GM12878 (cell line): ENCODE measurements at regions not wholly inside any gene's neighbourhood (a gene's known extent, or its start where the extent isn't known, plus 50 kb on each side); places are given as distances from the start of the nearest gene placed in this dataset.

Source experiments
- ATAC-seq: fragments of 200-7000 bp; cut with Tn5 transposase; 3 replicates; pipeline ENCODE4 v1.9.1; 2020; ENCODE audit warnings: mild to moderate bottlenecking, moderate library complexity
- BruUV-seq: library from RNA; stranded (reverse); fragments of 400-500 nt; replicated peaks from 2 replicates; lab custom pipeline; 2021; lab: Mats Ljungman, UMichigan
- CTCF ChIA-PET: fragments of 300-600 bp; sonication (Branson Sonifier 250); formaldehyde crosslinking; extraction: SDS; loops from one replicate; lab custom pipeline; 2021; ENCODE audit warnings: inconsistent platforms; lab: Yijun Ruan, JAX
- POLR2A ChIA-PET: fragments of 350-600 bp; formaldehyde crosslinking; extraction: SDS; loops from one replicate; lab custom pipeline; 2021; ENCODE audit warnings: inconsistent platforms; lab: Charles Lee
- RAD21 ChIA-PET: fragments of 300-600 bp; sonication (Branson Sonifier 250); formaldehyde crosslinking; loops from one replicate; lab custom pipeline; 2023; ENCODE audit warnings: antibody characterized with exemption; ENCODE audit not compliant: unreplicated experiment; lab: Charles Lee
- SMC1A ChIA-PET: fragments of 300-600 bp; sonication (Branson Sonifier 250); formaldehyde crosslinking; loops from one replicate; lab custom pipeline; 2023; ENCODE audit not compliant: unreplicated experiment, uncharacterized antibody; lab: Charles Lee
- DNase-seq: peaks from one replicate; pipeline ENCODE4 v3.0.0-alpha.2; 2011; ENCODE audit warnings: low read depth, low spot score
- FAIRE-seq: peaks from 3 replicates; lab custom pipeline; 2011; peaks lifted over from hg19 to GRCh38; lab: Jason Lieb, UNC
- H2AFZ ChIP-seq: 2 replicates; pipeline ENCODE4 v1.6.0; 2011; ENCODE audit warnings: low read depth, low read length, control low read depth; ENCODE audit not compliant: control insufficient read depth
- H3K27ac ChIP-seq: 2 replicates; pipeline ENCODE4 v1.5.1; 2011; ENCODE audit warnings: control low read depth; ENCODE audit not compliant: control insufficient read depth, insufficient read depth
- H3K27me3 ChIP-seq, 2 experiments: replicated peaks in 1 of 2; 2 replicates each; pipeline versions ENCODE4 v1.6.0 to v1.6.1; 2011; ENCODE audit warnings: low read length in 1 of 2; ENCODE audit not compliant: control insufficient read depth in 2 of 2, insufficient read depth in 2 of 2
- H3K36me3 ChIP-seq, 2 experiments: 2 replicates each; pipeline ENCODE4 v1.5.1; 2011; ENCODE audit warnings: low read length in 1 of 2; ENCODE audit not compliant: control insufficient read depth in 2 of 2, insufficient read depth in 2 of 2
- H3K4me1 ChIP-seq: 2 replicates; pipeline ENCODE4 v1.6.1; 2011; ENCODE audit warnings: mild to moderate bottlenecking, low read length, moderate library complexity, mixed read lengths; ENCODE audit not compliant: control insufficient read depth, insufficient read depth
- H3K4me2 ChIP-seq: 2 replicates; pipeline ENCODE4 v1.6.0; 2011; ENCODE audit warnings: control low read depth; ENCODE audit not compliant: control insufficient read depth, insufficient read depth
- H3K4me3 ChIP-seq: fragments of 200-600 bp; sonication (generic); 2 replicates; pipeline ENCODE4 v1.5.1; 2016
- H3K79me2 ChIP-seq: 2 replicates; pipeline ENCODE4 v1.6.0; 2011; ENCODE audit warnings: low read length; ENCODE audit not compliant: control insufficient read depth, insufficient read depth
- H3K9ac ChIP-seq: 2 replicates; pipeline ENCODE4 v1.8.0; 2011; ENCODE audit warnings: low read length, control low read depth, mixed read lengths; ENCODE audit not compliant: control insufficient read depth, insufficient read depth
- H3K9me3 ChIP-seq: replicated peaks from 3 replicates; pipeline ENCODE4 v1.5.1; 2011; ENCODE audit warnings: mild to moderate bottlenecking, low read length; ENCODE audit not compliant: control insufficient read depth, insufficient read depth
- H4K20me1 ChIP-seq: 2 replicates; pipeline ENCODE4 v1.6.0; 2011; ENCODE audit not compliant: control insufficient read depth, insufficient read depth
- BHLHE40 ChIP-seq, 2 experiments: fragments of 450-650 bp in 1 of 2; IDR thresholded peaks; 2 replicates each; pipeline ENCODE4 v1.6.1; 2011 to 2017; ENCODE audit warnings: low read depth in 2 of 2, borderline replicate concordance in 1 of 2, improper control_type of control experiment in 1 of 2, low read length in 1 of 2, mild to moderate bottlenecking in 1 of 2
- EGR1 ChIP-seq, 2 experiments: IDR thresholded peaks; 1 replicate in 1 of 2; 2 replicates in 1 of 2; pipeline ENCODE4 v1.6.1; 2011 to 2012; ENCODE audit warnings: low read depth in 2 of 2, low read length in 2 of 2, borderline replicate concordance in 1 of 2, mild to moderate bottlenecking in 1 of 2, moderate library complexity in 1 of 2
- GATAD2B ChIP-seq: fragments of 450-650 bp; conservative IDR thresholded peaks from 2 replicates; pipeline ENCODE4 v1.6.1; 2017; ENCODE audit warnings: low read depth, mild to moderate bottlenecking, moderate library complexity
- MLLT1 ChIP-seq: fragments of 450-650 bp; IDR thresholded peaks from 2 replicates; pipeline ENCODE4 v1.6.1; 2016; ENCODE audit warnings: mild to moderate bottlenecking
- MTA3 ChIP-seq: IDR thresholded peaks from 2 replicates; pipeline ENCODE4 v1.6.1; 2012; ENCODE audit warnings: low read length, inconsistent platforms, borderline replicate concordance
- PAX8 ChIP-seq: fragments of 450-650 bp; IDR thresholded peaks from 2 replicates; pipeline ENCODE4 v1.6.1; 2017; ENCODE audit warnings: mild to moderate bottlenecking, moderate library complexity
- STAT1 ChIP-seq: fragments of 450-650 bp; conservative IDR thresholded peaks from 2 replicates; pipeline ENCODE4 v1.6.1; 2014; ENCODE audit warnings: antibody characterized with exemption, mild to moderate bottlenecking
- TAF1 ChIP-seq: IDR thresholded peaks from 2 replicates; pipeline ENCODE4 v1.6.1; 2011; ENCODE audit warnings: mild to moderate bottlenecking, low read depth, low read length, borderline replicate concordance
- TCF3 ChIP-seq: IDR thresholded peaks from 2 replicates; pipeline ENCODE4 v1.6.1; 2012; ENCODE audit warnings: low read depth, mild to moderate bottlenecking, low read length, borderline replicate concordance; ENCODE audit not compliant: insufficient read depth
- ZNF207 ChIP-seq: fragments of 450-650 bp; IDR thresholded peaks from 2 replicates; pipeline ENCODE4 v1.6.1; 2014; ENCODE audit warnings: antibody characterized with exemption, mild to moderate bottlenecking, borderline replicate concordance
- ZNF384 ChIP-seq: IDR thresholded peaks from 2 replicates; pipeline ENCODE4 v1.6.1; 2012; ENCODE audit warnings: low read depth, mild to moderate bottlenecking, low read length, improper control_type of control experiment, borderline replicate concordance
- ZSCAN29 ChIP-seq: fragments of 450-650 bp; IDR thresholded peaks from 2 replicates; pipeline ENCODE4 v1.6.1; 2017; ENCODE audit warnings: mild to moderate bottlenecking, moderate library complexity
- ZZZ3 ChIP-seq: IDR thresholded peaks from 2 replicates; pipeline ENCODE4 v1.6.1; 2011; ENCODE audit warnings: low read depth; ENCODE audit not compliant: control insufficient read depth, insufficient read length
- WGBS: methylation state at CpG from one replicate; pipeline ENCODE4 v1.1.6; 2016; ENCODE audit warnings: low lambda C conversion rate; ENCODE audit not compliant: insufficient replicate concordance, insufficient coverage; ENCODE audit errors: missing lambda C conversion rate; 5-methylcytosine and 5-hydroxymethylcytosine counted together
- in situ Hi-C: fragments of 300-500 bp; cut with MboI; formaldehyde crosslinking; loops from 9 replicates; pipeline ENCODE4 v1.14.3; 2018; ENCODE audit warnings: mixed read lengths
- intact Hi-C: fragments of 100-400 bp; cut with micrococcal nuclease; formaldehyde crosslinking; loops from one replicate; pipeline ENCODE4 v1.14.2; 2022; ENCODE audit not compliant: unreplicated experiment
- TF ChIP-seq, protein P1 (sequence below): fragments of 450-650 bp; IDR thresholded peaks from 2 replicates; pipeline ENCODE4 v1.6.1; 2017; ENCODE audit warnings: mild to moderate bottlenecking, low read depth, inconsistent platforms; ENCODE audit not compliant: poor library complexity, severe bottlenecking
- TF ChIP-seq, protein P2 (sequence below): IDR thresholded peaks from 2 replicates; pipeline ENCODE4 v1.6.1; 2011; ENCODE audit warnings: low read depth, low read length, improper control_type of control experiment, borderline replicate concordance

- TF ChIP-seq, protein P1, sequence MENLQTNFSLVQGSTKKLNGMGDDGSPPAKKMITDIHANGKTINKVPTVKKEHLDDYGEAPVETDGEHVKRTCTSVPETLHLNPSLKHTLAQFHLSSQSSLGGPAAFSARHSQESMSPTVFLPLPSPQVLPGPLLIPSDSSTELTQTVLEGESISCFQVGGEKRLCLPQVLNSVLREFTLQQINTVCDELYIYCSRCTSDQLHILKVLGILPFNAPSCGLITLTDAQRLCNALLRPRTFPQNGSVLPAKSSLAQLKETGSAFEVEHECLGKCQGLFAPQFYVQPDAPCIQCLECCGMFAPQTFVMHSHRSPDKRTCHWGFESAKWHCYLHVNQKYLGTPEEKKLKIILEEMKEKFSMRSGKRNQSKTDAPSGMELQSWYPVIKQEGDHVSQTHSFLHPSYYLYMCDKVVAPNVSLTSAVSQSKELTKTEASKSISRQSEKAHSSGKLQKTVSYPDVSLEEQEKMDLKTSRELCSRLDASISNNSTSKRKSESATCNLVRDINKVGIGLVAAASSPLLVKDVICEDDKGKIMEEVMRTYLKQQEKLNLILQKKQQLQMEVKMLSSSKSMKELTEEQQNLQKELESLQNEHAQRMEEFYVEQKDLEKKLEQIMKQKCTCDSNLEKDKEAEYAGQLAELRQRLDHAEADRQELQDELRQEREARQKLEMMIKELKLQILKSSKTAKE: no peak
- no peak for TF ChIP-seq TCF3
- no peak for TF ChIP-seq GATAD2B
- no peak for TF ChIP-seq PAX8
- no peak for TF ChIP-seq BHLHE40 (IDR thresholded peaks at IDR 0.05; ENCODE audit: borderline replicate concordance in 1 of 2, low read depth in 2 of 2, low read length in 1 of 2)
- TF ChIP-seq ZNF207: no peak
- TF ChIP-seq MTA3: no peak
- TF ChIP-seq, protein P2, sequence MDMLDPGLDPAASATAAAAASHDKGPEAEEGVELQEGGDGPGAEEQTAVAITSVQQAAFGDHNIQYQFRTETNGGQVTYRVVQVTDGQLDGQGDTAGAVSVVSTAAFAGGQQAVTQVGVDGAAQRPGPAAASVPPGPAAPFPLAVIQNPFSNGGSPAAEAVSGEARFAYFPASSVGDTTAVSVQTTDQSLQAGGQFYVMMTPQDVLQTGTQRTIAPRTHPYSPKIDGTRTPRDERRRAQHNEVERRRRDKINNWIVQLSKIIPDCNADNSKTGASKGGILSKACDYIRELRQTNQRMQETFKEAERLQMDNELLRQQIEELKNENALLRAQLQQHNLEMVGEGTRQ: no peak
- TF ChIP-seq EGR1 (IDR thresholded peaks at IDR 0.05; ENCODE audit: borderline replicate concordance in 1 of 2, low read depth in 2 of 2, low read length in 2 of 2): no peak
- TF ChIP-seq TAF1: no peak
- TF ChIP-seq MLLT1: no peak
- no peak for TF ChIP-seq ZSCAN29
- no peak for TF ChIP-seq ZNF384
- TF ChIP-seq STAT1: no peak
- no peak for TF ChIP-seq ZZZ3
- H3K9me3 ChIP-seq: no peaks in the 10 kb centered on the region
- no peaks in the 10 kb centered on the region for H3K79me2 ChIP-seq
- intact Hi-C loops: no loop called here
- no peaks in the 10 kb centered on the region for H3K4me1 ChIP-seq
- DNase-seq (no peak), FAIRE-seq (no peak), ATAC-seq (no peak)
- ChIA-PET SMC1A (no interaction called here), RAD21 (no interaction called here), CTCF (interaction anchor here (1.8 kb wide), 1 partner anchor 29 kb away, joined by 4 read pairs; no protein-coding TSS in a partner anchor), POLR2A (no interaction called here)
- H3K4me3 ChIP-seq: no peak overlapping the region
- H3K4me2 ChIP-seq: no peak overlapping the region
- no peaks in the 10 kb centered on the region for H3K27me3 ChIP-seq
- BruUV-seq: no TSS peak
- H3K27ac ChIP-seq: no peak overlapping the region
- in situ Hi-C loops: no loop called here
- 7% methylated on average over 2 of the region's 2 CpGs for WGBS
- no peak overlapping the region for H2AFZ ChIP-seq
- H3K9ac ChIP-seq: no peak overlapping the region
- H3K36me3 ChIP-seq: no peaks in the 10 kb centered on the region
- H4K20me1 ChIP-seq: no peaks in the 10 kb centered on the region
Measured at GRCh38 chr3:68483041-68483440, 449.3 kb downstream of the TAFA4 start.
